Epithelial cell of esophagus (primary cell): ENCODE measurements at regions not wholly inside any gene's neighbourhood (a gene's known extent, or its start where the extent isn't known, plus 50 kb on each side); places are given as distances from the start of the nearest gene placed in this dataset.

ENCODE experiments used
- DNase-seq: peaks from one replicate; pipeline ENCODE4 v3.0.0; 2010; ENCODE audit warnings: low read depth
- H3K4me3 ChIP-seq: 2 replicates; pipeline ENCODE4 v1.5.1; 2011; ENCODE audit warnings: mild to moderate bottlenecking, low read length, control low read depth
- CTCF ChIP-seq: IDR thresholded peaks from 2 replicates; pipeline ENCODE4 v1.5.1; 2011; ENCODE audit warnings: low read depth, mild to moderate bottlenecking, low read length, control low read depth, inconsistent platforms; ENCODE audit not compliant: insufficient read depth; ENCODE audit errors: missing control alignments

GRCh38 chr2:66001538-66001937 lies 433.4 kb upstream of the MEIS1 start:
- no peak for DNase-seq
- TF ChIP-seq CTCF: no peak
- H3K4me3 ChIP-seq: no peak overlapping the region

- no peak overlapping the region for H3K4me3 ChIP-seq
- no peak for TF ChIP-seq CTCF
- no peak for DNase-seq
Observed at GRCh38 chr2:66000901-66001300, 434.0 kb upstream of the MEIS1 start.

GRCh38 chr2:65999796-66000195 lies 435.1 kb upstream of the MEIS1 start:
- TF ChIP-seq CTCF: peak; percentile 8
- DNase-seq: peak; percentile 6
- H3K4me3 ChIP-seq: no peak overlapping the region

GRCh38 chr2:65999103-65999502 lies 435.8 kb upstream of the MEIS1 start:
- H3K4me3 ChIP-seq: no peak overlapping the region
- no peak for TF ChIP-seq CTCF
- no peak for DNase-seq

- no peak for TF ChIP-seq CTCF
- DNase-seq: no peak
- H3K4me3 ChIP-seq: no peak overlapping the region
Observed at GRCh38 chr2:65997961-65998360, 437.0 kb upstream of the MEIS1 start.

- DNase-seq: no peak
- no peak overlapping the region for H3K4me3 ChIP-seq
- no peak for TF ChIP-seq CTCF
Observed at GRCh38 chr2:65992198-65992554, 442.7 kb upstream of the MEIS1 start.

- TF ChIP-seq CTCF: no peak
- DNase-seq: no peak
- no peak overlapping the region for H3K4me3 ChIP-seq
Observed at GRCh38 chr2:65991381-65992197, 443.3 kb upstream of the MEIS1 start.
